Immature natural killer cell (primary cell): ENCODE measurements at regions not wholly inside any gene's neighbourhood (a gene's known extent, or its start where the extent isn't known, plus 50 kb on each side); places are given as distances from the start of the nearest gene placed in this dataset.

ENCODE experiments used
- DNase-seq, 3 donors: peaks; one replicate each; pipeline ENCODE4 v3.0.0; 2022; ENCODE audit warnings: mixed read lengths in 1 of 3
- H3K27ac Mint-ChIP-seq, 6 donors: one replicate each; pipeline ENCODE4 v1.8.0; 2020; ENCODE audit warnings: mixed read lengths in 6 of 6, mild to moderate bottlenecking in 5 of 6, inconsistent platforms in 4 of 6, moderate library complexity in 3 of 6
- H3K27me3 Mint-ChIP-seq, 3 donors: one replicate each; pipeline ENCODE4 v1.8.0; 2020 to 2021; ENCODE audit warnings: low read depth in 3 of 3, mild to moderate bottlenecking in 3 of 3, mixed read lengths in 3 of 3, moderate library complexity in 3 of 3, inconsistent platforms in 1 of 3
- H3K36me3 Mint-ChIP-seq, 3 donors: one replicate each; pipeline ENCODE4 v1.8.0; 2020; ENCODE audit warnings: mixed read lengths in 3 of 3, inconsistent platforms in 2 of 3, mild to moderate bottlenecking in 2 of 3
- H3K4me1 Mint-ChIP-seq, 2 donors: one replicate each; pipeline ENCODE4 v1.8.0; 2020; ENCODE audit warnings: inconsistent platforms in 2 of 2, mild to moderate bottlenecking in 2 of 2, mixed read lengths in 2 of 2, moderate library complexity in 1 of 2
- H3K4me3 Mint-ChIP-seq, 5 donors: one replicate each; pipeline ENCODE4 v1.8.0; 2020; ENCODE audit warnings: mild to moderate bottlenecking in 5 of 5, mixed read lengths in 5 of 5, inconsistent platforms in 3 of 5, moderate library complexity in 3 of 5
- H3K9me3 Mint-ChIP-seq, 6 donors: one replicate each; pipeline ENCODE4 v1.8.0; 2020; ENCODE audit warnings: mild to moderate bottlenecking in 6 of 6, mixed read lengths in 6 of 6, inconsistent platforms in 4 of 6, moderate library complexity in 3 of 6

DNA sequence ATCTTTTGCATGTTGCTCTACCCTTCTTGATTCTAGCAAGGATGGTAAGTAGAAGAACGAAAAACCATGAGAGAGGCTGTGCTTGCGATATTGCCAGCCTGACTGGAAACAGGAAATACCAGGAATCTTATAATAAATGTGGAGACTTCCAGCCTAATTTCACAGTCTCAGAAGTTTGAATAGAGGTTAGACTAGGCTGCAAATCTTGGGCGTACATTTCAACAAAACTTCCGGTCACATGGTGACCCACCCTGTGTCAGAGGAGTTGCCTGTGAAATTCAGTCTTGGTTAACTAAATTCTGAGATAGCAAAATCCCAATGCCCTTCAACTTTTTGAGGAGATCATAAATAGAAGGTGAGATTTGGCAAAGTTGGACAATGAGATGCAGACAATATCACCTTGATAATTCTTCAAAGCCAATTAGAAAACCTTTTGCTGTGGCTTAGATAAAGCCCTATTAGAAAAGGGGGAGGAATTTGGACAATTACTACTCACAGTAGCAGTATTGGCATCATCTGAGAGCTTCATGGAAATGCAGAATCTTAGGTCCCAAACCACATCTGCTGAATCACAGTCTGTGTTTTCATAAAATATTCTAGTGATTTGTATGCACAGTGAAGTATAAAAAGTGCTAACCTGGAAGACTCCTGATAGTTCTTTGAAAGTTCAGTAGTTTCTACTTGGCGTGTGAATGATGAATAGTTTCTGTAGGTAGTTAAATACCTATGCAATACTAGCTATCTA is 262.0 kb upstream of the JAG1 start:
- H3K4me1 Mint-ChIP-seq, result no peaks in the 10 kb centered on the region
- no peaks in the 10 kb centered on the region for H3K27me3 Mint-ChIP-seq
- H3K36me3 Mint-ChIP-seq, result no peaks in the 10 kb centered on the region
- no peak overlapping the region for H3K4me3 Mint-ChIP-seq
- no peak overlapping the region for H3K27ac Mint-ChIP-seq
- H3K9me3 Mint-ChIP-seq, result peaks cover 0 to 7% (median 2%) of the 10 kb centered on the region in 6 donors
- no peak for DNase-seq

- H3K4me3 Mint-ChIP-seq, result no peak overlapping the region
- no peaks in the 10 kb centered on the region for H3K4me1 Mint-ChIP-seq
- DNase-seq, result no peak
- H3K36me3 Mint-ChIP-seq, result no peaks in the 10 kb centered on the region
- peaks cover 0 to 9% (median 0%) of the 10 kb centered on the region in 6 donors for H3K9me3 Mint-ChIP-seq
- no peak overlapping the region for H3K27ac Mint-ChIP-seq
- H3K27me3 Mint-ChIP-seq, result peaks cover 0 to 1% (median 0%) of the 10 kb centered on the region in 3 donors
Measured at GRCh38 chr20:10936786-10937185, 263.0 kb upstream of the JAG1 start.

DNA sequence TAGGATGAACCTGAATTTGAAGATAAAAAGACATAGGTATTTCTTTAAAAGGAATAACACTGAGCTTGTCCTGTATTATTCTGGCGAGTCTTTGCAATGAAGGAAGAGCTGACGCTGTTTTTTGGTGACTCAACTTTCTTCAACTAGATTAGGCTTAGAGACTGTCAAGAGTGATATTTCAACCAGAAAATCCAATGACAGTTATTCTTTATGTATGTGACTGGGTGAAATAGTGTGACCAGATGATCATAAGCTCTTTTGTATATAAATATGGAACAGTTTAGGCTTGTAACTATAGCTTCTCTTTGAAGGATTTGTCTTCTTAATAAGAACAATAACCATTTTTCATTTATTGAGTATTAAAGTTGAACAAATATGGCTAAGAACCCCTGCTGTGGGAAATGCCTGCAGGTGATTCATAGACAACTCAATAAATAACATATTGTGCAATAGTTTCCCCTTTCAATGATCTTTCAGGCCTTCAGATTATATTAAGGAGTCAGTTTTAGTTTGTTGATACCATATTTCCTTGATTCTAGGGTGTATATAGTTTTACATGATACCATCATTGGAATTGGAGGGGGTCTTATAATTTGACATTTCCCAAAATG is 265.6 kb upstream of the JAG1 start:
- peaks cover 0 to 3% (median 0%) of the 10 kb centered on the region in 3 donors for H3K36me3 Mint-ChIP-seq
- H3K9me3 Mint-ChIP-seq, result peaks cover 0 to 6% (median 2%) of the 10 kb centered on the region in 6 donors
- no peak overlapping the region for H3K4me3 Mint-ChIP-seq
- H3K27ac Mint-ChIP-seq, result no peak overlapping the region
- DNase-seq, result no peak
- no peaks in the 10 kb centered on the region for H3K4me1 Mint-ChIP-seq
- peaks cover 0 to 1% (median 0%) of the 10 kb centered on the region in 3 donors for H3K27me3 Mint-ChIP-seq

DNA sequence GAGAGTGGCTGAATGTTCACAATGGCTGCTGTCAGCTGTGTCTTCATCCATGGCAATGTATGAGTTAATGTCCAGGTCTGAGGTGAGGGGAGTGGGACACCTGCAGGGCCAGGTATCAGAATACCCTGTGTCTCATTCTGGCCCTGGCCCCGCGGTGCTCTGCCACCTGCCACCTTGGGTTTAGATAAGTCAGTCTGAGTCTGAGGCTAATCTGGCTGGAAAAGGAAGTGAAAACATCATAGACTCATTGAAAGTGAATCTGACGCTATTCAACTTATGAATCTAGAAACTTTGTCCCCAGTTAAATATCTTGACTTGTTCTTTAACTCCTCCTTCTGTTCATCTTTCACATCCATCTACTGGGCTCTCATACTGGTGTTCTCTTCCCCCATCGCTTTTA is 267.1 kb upstream of the JAG1 start:
- peaks cover 0 to 3% (median 0%) of the 10 kb centered on the region in 3 donors for H3K36me3 Mint-ChIP-seq
- H3K4me1 Mint-ChIP-seq, result no peaks in the 10 kb centered on the region
- peaks cover 0 to 6% (median 2%) of the 10 kb centered on the region in 6 donors for H3K9me3 Mint-ChIP-seq
- DNase-seq, result no peak
- H3K27me3 Mint-ChIP-seq, result peaks cover 0 to 1% (median 0%) of the 10 kb centered on the region in 3 donors
- H3K4me3 Mint-ChIP-seq, result no peak overlapping the region
- no peak overlapping the region for H3K27ac Mint-ChIP-seq

- H3K36me3 Mint-ChIP-seq, result peaks cover 0 to 3% (median 0%) of the 10 kb centered on the region in 3 donors
- H3K27me3 Mint-ChIP-seq, result peaks cover 0 to 3% (median 2%) of the 10 kb centered on the region in 3 donors
- H3K4me1 Mint-ChIP-seq, result no peaks in the 10 kb centered on the region
- H3K27ac Mint-ChIP-seq, result no peak overlapping the region
- no peak for DNase-seq
- no peak overlapping the region for H3K4me3 Mint-ChIP-seq
- peaks cover 0 to 6% (median 3%) of the 10 kb centered on the region in 6 donors for H3K9me3 Mint-ChIP-seq
Measured at GRCh38 chr20:10943686-10944265, 270.0 kb upstream of the JAG1 start.

GRCh38 chr20:10946124-10946880 is 272.5 kb upstream of the JAG1 start:
- no peak overlapping the region for H3K27ac Mint-ChIP-seq
- no peak overlapping the region for H3K4me3 Mint-ChIP-seq

DNA sequence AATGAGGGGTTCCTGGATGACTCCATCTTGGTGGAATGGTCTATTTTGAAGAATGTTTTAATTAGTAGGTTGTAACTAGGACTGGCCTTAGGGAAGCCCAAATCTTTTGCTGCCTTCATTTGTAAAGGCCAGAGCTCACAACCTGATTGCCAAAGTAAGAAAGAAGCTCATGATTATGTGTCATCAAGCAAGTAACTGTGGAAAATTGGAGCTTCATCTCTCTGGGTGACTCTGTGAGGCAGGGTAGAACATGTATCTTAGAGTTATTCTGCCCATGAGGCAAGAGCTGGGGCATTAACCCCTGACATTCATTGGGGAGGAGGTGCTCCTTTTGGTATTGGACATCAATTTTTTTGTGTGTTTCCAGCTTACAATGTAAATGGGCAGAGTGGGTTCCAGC is 273.9 kb upstream of the JAG1 start:
- peaks cover 0 to 3% (median under 1%) of the 10 kb centered on the region in 6 donors for H3K9me3 Mint-ChIP-seq
- no peaks in the 10 kb centered on the region for H3K4me1 Mint-ChIP-seq
- DNase-seq, result no peak
- H3K27me3 Mint-ChIP-seq, result peaks cover 0 to 2% (median 1%) of the 10 kb centered on the region in 3 donors
- no peak overlapping the region for H3K4me3 Mint-ChIP-seq
- no peak overlapping the region for H3K27ac Mint-ChIP-seq
- no peaks in the 10 kb centered on the region for H3K36me3 Mint-ChIP-seq

More at GRCh38 chr20:10946124-10946880, 272.5 kb upstream of the JAG1 start:
- DNase-seq, result no peak
- Mint-ChIP-seq H3K36me3 (peaks cover 0 to 3% (median 0%) of the 10 kb centered on the region in 3 donors), H3K4me1 (no peaks in the 10 kb centered on the region), H3K9me3 (peaks cover 0 to 6% (median 3%) of the 10 kb centered on the region in 6 donors), H3K27me3 (peaks cover 0 to 3% (median 2%) of the 10 kb centered on the region in 3 donors)

- no peak overlapping the region for H3K27ac Mint-ChIP-seq
- H3K9me3 Mint-ChIP-seq, result peaks cover 0 to 3% (median under 1%) of the 10 kb centered on the region in 6 donors
- peaks cover 0 to 2% (median 1%) of the 10 kb centered on the region in 3 donors for H3K27me3 Mint-ChIP-seq
- H3K4me1 Mint-ChIP-seq, result no peaks in the 10 kb centered on the region
- H3K36me3 Mint-ChIP-seq, result no peaks in the 10 kb centered on the region
- no peak overlapping the region for H3K4me3 Mint-ChIP-seq
- DNase-seq, result no peak
Measured at GRCh38 chr20:10949930-10950783, 276.4 kb upstream of the JAG1 start.

- H3K27ac Mint-ChIP-seq, result no peak overlapping the region
Measured at GRCh38 chr20:10951216-10951615, 277.4 kb upstream of the JAG1 start.

GRCh38 chr20:10951904-10952303 is 278.1 kb upstream of the JAG1 start:
- peaks cover 0 to 2% (median 1%) of the 10 kb centered on the region in 6 donors for H3K9me3 Mint-ChIP-seq
- no peak overlapping the region for H3K27ac Mint-ChIP-seq
- H3K4me3 Mint-ChIP-seq, result no peak overlapping the region
- no peaks in the 10 kb centered on the region for H3K36me3 Mint-ChIP-seq
- H3K27me3 Mint-ChIP-seq, result peaks cover 0 to 2% (median 0%) of the 10 kb centered on the region in 3 donors
- no peaks in the 10 kb centered on the region for H3K4me1 Mint-ChIP-seq
- DNase-seq, result no peak

More at GRCh38 chr20:10951216-10951615, 277.4 kb upstream of the JAG1 start:
- Mint-ChIP-seq H3K9me3 (peaks cover 0 to 3% (median under 1%) of the 10 kb centered on the region in 6 donors), H3K4me3 (no peak overlapping the region), H3K27me3 (peaks cover 0 to 2% (median 1%) of the 10 kb centered on the region in 3 donors), H3K36me3 (no peaks in the 10 kb centered on the region), H3K4me1 (no peaks in the 10 kb centered on the region)
- DNase-seq, result no peak

DNA sequence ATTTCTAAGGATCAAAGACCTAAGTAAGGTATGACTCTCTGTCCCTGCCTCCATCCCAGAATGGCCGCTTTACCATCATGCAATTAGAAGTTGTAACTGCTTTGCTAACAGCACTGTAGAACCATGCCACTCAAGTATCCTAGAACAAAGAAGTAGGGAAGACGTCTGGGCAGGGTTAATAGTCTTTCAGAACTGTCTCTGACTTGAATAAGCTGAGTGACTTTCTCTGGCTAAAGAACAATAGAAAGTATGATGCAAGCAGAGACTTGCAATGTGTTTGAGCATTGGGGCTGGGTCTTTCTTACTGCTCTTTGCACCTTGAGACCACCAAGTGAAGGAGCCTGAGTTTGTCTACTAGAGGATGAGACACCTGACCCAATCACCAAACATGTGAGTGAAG is 279.6 kb upstream of the JAG1 start:
- H3K4me1 Mint-ChIP-seq, result no peaks in the 10 kb centered on the region
- no peaks in the 10 kb centered on the region for H3K27me3 Mint-ChIP-seq
- H3K4me3 Mint-ChIP-seq, result no peak overlapping the region

GRCh38 chr20:10954137-10954840 is 280.5 kb upstream of the JAG1 start:
- Mint-ChIP-seq H3K27ac (no peak overlapping the region), H3K9me3 (peaks cover 0 to 5% (median 1%) of the 10 kb centered on the region in 6 donors), H3K27me3 (no peaks in the 10 kb centered on the region), H3K36me3 (no peaks in the 10 kb centered on the region), H3K4me3 (no peak overlapping the region), H3K4me1 (no peaks in the 10 kb centered on the region)
- DNase-seq, result no peak

More for the DNA sequence above, 279.6 kb upstream of the JAG1 start:
- H3K9me3 Mint-ChIP-seq, result peaks cover 0 to 5% (median under 1%) of the 10 kb centered on the region in 6 donors
- H3K27ac Mint-ChIP-seq, result no peak overlapping the region
- DNase-seq, result no peak
- H3K36me3 Mint-ChIP-seq, result no peaks in the 10 kb centered on the region
